ENCODE measurements at regions not wholly inside any gene's neighbourhood (a gene's known extent, or its start where the extent isn't known, plus 50 kb on each side); places are given as distances from the start of the nearest gene placed in this dataset.

DNA sequence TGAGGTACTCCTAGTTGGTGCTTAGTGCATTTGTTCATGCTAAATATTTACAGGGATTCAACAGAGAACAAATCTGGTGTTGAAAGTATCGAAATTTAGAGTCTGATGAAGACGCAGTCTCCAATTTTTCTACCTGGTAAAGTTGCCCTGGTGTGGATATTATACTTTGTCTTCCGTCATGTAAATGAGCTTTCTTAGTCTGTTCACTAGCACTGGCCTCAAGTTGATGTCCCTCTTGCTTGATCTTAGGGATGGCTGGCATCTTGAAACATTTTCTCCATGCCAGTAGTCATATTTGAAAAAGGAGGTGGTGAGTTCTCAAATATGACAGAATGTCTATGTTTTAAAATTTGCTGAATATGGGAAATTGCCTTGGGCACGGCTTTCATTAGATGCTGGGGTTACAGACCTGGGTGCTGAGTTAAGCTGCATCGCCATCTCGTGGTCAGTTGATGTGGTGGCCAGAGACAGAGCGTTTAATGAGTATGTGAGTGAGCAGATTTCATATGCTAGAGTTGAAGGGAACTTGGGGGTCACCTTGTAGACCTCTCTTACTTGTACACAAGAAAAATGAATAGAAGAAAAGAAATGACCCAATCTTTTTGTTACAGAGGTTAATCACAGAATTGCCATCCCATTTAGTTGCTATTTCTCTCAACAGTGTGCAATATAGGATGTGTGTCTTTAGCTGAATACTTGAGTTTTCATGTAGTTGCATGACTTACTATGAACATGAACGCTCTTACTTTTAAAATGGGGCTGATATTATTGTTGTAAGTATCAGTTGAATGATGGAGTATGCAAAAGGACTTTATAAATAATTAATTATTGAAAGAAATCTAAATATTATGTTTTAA is 172.8 kb upstream of the DCN start:
- DNase-seq (ENCODE audit: low spot score): peak; percentile 79

DNA sequence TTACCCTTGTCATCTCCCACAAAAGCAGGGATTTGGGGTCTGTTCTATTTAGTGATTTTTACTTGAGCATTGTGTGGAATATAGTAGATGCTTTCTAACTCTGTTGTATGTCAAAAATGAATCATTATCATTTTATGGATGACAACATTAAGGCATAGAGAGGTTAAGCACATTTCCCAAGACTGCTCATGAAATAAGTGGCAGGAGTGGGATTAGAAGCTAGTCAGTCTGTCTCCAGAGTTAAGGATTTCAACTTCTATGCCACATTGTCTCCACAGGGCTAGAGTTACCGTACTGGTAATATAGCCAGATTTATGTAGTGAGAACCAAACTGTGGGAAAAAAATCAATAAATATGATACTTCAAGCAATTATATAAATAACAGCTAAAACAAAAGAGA is 170.6 kb upstream of the DCN start:
- DNase-seq (ENCODE audit: low spot score): no peak

DNA sequence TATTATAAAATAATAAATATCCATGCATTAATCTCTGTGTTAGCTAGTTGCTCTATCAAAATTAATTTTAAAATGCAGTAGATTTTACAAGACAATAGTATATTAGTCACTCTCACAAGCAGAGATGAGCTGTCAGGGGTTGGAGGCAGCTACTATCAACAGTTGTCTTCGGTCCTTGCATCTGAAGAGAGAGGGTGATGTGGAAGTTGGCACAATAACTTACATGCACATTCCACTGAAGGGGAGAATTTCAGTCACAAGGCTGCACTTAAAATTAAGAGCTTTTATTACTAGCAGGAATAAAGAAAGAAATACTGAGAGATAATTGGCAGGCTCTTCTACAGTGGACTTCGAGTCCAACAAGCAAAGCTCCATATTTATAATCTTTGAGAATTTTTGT is 166.9 kb upstream of the DCN start:
- no peak for DNase-seq (ENCODE audit: low spot score)

DNA sequence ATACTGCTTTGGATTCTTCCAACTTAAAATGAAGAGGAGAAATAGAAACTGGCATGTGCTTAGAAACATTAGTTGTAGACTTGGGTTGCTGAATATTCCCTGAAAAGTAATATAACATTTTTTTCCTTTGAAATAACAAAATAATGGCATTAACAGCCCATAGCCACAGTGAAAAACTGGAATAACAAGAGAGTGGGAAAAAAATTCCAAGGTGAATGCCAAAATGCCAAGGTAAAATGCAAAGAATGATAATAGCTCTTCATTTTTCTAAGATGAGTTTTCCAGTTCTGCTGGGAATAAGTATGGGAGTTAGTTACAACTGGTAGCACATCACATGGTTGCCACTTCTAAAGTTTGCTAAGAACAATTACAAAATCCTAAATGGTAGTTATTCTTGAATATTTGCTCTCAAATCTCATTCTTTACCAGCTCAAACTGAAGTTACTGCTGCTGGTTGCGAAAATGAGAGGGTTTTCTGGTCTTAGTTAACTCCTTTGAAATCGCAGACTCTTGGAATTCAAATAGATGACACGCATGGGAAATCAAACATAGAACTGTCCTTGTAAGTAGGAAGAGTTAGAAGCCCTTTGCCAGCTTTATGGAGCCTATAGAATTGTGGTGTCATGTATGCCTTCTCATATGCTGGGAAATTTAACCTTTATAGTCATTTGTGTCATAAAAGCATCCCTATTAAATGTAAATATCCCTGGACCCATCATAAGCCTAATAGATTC is 165.0 kb upstream of the DCN start:
- DNase-seq (ENCODE audit: low spot score): no peak

DNA sequence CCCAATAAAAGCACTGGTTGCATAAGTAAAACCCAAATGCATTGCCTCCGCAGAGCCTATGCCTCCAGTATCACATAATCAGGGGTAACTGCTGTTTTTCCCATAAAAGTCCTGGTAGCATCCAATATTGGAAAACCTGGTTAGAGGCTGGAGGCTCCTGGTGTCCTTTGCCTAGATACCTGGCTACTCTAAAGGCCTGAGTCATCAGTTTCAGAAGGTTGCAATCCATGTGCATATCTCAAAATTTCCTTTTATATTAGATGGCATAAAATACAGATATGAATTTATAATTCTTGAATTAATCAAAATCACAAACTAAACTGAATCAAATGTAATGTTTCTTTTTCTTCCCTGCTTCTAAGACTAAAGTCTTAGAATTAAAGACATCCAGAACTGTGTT is 164.2 kb upstream of the DCN start:
- DNase-seq (ENCODE audit: low spot score): no peak

DNA sequence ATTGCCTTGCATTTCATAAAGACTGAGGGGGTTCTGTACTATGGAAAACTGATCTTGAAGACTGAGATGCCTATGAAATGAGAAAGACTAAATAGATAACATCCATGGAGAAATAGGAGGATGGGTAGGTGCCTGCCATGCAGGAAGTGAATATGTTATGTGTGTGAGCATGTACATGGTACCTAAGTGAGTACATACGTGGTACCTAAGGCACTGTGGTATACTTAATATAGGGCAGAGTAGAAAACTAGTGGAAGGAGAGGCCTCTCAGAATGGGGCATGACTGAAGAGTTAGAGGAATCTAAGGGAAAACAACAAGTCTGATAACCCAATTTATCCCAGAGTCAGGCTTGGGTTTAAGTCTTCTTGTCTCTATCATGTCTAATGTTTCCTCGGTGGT is 161.8 kb upstream of the DCN start:
- no peak for DNase-seq (ENCODE audit: low spot score)

DNA sequence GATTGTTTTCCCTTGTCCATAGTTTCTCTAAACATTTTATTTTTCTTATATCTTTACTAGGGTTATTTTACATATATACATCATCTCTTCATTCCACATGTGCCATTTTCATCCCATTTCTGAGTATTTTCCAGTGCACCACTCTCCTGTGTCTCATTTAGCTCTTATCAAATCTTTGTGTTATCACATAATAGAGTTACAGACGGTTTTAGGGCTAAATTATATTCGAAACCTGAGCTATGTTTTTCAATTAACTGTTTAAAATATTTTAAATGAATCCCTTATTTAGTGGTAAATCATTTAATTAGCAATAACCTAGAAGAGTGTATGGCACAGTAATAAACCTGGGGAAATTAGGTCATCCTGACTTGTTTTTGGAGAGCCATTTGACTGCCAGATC is 160.4 kb upstream of the DCN start:
- DNase-seq (ENCODE audit: low spot score): no peak

DNA sequence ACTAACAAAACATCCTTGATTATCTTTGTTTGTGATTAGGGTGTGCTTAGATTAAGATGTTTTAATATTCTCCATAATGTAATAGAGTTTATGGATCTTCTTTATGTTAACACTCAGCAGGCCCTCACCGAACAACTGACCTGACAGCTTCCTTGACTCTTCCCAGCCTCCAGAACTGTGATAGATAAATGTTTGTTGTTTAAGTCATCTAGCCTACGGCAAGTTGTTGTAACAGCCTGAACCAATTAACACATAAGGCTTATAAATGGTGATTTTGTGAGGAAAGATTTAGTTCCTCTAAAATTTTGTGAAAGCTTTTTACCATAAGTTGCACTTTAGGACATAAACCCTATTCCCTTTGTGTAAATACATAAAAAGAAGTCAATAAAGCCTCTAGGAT is 156.5 kb upstream of the DCN start:
- no peak for DNase-seq (ENCODE audit: low spot score)

DNA sequence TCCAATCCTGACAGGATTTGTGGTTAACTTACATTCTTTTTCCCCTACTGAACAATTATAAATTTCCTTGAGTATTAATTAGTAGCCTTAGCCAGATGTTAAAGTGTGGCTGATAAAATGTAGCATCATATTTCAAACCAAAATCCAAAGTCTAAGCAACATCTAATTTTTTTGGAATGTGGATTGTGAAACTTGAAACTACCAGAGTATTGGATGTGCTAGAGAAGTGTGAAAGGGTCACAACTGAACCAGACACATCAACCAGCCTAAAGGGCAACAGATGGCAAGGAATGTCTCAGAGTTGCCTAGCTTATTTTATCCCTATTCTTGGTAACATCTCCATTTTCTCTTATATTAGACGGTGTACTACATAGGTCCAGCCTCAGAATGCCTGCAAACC is 153.1 kb upstream of the DCN start:
- no peak for DNase-seq (ENCODE audit: low spot score)

DNA sequence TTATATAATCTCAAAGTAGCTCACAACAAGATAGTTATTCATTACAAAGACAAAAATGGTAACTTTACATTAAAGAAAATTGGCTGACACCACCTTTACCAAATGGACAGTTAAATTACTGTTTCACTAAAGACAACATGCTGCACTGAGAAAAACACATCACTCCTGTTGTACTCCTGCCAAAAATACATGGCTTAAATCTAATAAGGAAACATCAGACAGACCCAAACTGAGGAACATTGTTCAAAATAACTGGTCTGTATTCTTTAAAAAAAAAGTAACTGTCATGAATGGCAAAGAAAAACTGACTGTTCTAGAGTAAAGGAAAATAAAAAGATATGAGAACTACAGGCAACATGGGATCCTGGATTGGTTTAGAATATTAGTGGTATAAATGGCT is 151.3 kb upstream of the DCN start:
- DNase-seq (ENCODE audit: low spot score): no peak

DNA sequence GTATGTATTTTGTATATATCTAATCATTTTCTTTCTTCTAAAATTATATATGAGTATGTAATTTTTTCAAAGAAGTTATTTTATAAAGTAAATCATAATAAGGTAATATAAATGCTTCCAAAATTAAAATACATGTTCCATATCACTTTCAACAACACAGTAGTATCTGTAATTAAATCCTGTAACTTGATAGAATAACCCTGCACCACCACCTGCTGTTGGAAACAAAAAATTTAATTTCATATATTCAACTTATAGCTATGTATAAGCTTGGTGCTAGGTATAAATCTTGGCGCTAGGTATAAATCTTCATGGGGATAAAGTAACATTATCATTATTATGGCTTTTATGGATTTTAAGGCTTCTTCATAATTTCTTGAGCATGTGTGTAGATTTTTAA is 149.7 kb upstream of the DCN start:
- peak; percentile 14 for DNase-seq (ENCODE audit: low spot score)

DNA sequence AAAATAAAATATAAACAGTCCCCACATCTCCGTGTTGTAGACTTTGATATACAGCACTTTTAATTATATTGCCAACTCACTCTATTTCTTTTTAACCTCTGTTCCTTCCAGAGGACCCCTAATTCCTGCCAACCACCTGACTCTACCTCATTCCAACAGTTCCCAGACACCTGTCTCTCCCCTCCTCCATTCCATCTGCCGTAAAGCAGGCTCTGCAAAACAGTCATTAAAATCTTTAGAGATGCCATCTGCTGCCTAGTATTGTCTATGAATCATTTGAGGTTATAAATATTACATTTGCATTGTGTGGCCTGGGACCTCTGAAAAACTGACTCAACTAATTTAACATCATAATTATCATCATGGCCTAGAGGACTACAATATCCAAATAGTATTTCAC is 148.8 kb upstream of the DCN start:
- DNase-seq (ENCODE audit: low spot score): no peak

DNA sequence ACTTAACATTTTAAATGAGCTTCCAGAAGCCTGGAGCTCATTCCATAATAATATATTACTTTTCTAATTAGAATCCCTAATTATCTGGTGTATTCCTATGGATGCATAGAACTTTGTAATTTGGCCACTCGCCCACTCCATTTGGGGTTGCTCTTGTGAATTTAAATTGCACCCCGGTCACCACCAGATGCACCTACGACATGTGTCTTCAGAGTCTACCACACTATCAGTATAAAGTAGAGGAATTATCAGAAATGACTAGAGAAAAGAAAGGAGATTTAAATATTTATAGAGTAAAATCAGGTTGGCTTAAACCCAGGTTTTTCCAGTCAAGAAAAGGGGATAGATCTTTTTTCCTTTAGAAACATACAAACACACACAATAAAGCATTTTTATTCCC is 145.8 kb upstream of the DCN start:
- no peak for DNase-seq (ENCODE audit: low spot score)

DNA sequence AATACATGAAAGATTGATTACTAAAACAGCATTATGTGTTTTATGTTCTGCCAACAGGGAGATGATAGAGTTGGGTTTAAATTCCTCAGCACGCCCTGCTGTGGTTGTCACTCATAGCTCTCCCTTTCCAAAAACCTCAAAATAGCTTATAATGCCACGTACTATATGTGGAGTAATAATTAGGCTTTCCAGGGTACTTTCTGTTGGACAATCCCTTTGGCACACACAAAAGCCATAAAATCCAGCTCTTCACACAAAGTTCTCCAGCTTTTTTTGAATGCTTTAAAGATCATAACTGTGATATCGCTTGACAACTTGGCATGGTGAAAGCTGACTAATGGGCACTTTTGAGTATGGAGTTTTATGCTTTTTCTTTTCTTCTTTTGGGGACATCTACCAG is 145.3 kb upstream of the DCN start:
- no peak for DNase-seq (ENCODE audit: low spot score)

DNA sequence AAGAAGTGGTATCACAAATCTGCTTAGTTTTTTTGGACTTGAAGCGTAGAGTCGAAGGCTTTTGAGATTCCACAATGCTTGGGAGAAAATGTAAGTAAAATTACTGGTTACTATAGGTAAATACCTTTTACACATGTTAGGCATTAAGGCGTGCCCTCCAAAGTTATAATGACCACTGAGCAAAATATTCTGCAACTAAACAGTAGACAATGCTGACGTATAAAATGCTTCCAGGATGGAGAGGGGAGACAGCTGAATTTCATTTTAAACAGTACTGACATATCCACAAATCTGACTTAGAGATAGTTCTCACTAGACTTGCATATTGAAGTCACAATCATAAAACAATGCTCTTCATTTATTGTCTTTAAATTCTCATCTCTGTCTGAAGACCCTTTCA is 144.5 kb upstream of the DCN start:
- DNase-seq (ENCODE audit: low spot score): no peak

DNA sequence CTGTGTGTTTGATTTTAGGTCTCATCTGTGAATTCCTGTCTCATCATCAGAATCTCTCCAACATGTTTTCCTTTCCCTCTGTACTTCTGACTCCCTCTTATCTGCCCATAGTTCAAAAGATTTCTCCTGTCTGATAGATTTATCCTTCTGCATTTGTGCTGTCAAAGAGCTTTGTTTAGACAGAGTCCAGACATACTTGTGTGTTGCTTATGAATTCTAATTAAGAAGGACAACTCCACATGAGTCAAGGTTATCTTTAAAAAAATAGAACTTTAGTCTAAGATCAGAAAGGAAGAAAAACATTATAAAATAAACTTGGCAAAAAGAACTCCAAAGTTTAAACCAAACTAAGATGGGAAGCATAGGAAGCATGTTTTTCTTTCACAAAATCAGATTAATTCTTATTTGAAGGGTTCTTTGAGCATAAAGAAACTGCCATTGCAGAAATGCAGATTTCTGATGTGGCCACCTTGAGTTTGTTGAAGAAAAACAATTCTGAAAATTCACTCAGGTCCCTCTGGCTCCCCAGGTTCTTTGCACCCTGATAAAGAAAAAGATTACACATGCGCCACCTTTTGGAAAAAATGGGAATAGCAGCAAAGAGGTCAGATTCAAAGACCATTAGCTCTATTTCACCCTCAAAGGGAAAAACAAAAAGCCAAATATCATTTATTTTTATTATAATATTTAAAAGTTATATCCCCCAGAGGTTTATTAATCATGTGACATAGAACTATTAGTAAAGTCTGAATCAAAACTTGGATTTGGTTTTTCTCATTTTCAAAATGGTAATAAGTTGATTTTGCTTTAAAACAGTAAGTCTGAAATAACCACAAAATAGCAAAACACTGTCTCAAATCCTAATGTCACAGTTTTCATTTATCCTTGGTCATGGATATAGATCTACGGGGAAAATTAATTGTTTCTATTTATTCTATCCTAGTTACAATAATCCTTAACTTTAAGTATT is 143.7 kb upstream of the DCN start:
- DNase-seq (ENCODE audit: low spot score): peak; percentile 82

DNA sequence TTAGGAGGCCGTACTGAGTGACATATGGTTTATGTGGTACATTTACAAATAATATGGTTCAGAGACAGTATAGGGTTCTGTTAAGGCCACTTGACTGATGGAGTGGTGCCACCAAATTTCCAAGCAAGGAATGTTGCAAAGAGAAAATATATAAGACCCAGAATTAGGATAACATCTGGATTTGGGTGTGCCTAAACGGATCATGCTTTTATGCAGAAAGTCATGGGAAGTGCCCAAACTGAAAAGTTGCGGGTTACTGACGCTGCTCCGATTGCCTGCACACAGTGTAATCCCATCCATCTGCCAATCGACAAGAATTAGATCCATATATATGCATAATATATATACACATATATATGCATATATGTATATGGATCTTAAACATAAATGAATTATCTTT is 138.4 kb upstream of the DCN start:
- DNase-seq (ENCODE audit: low spot score): no peak

DNA sequence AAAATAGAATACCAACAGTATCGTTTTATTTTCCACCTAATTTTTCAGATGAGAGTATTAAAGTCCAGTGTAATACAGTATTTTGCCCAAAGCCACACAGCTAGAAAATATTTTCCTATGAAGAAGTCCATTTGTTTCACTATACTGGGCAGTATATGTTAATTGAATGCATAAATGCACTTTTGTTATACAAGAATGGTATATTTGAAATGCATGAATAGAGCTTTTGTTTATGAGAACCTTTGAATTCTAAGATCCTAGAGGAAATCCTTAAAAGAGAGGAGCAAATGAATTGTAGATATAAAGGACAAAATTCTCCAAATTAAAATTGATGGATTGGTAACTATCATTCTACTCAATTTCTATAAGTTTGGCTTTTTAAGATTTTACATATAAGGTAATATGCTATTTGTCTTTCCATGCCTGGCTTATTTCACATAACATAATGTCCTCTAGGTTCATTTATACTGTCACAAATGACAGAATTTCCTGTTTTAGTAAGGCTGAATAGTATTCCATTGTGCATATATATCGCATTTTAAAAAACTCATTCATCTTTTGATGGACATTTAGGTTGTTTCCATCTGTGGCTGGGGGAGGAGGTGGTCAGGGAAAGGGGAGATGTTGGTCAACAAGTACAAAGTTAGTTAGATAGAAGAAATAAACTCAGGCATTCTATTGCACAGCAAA is 136.6 kb upstream of the DCN start:
- DNase-seq (ENCODE audit: low spot score): no peak

DNA sequence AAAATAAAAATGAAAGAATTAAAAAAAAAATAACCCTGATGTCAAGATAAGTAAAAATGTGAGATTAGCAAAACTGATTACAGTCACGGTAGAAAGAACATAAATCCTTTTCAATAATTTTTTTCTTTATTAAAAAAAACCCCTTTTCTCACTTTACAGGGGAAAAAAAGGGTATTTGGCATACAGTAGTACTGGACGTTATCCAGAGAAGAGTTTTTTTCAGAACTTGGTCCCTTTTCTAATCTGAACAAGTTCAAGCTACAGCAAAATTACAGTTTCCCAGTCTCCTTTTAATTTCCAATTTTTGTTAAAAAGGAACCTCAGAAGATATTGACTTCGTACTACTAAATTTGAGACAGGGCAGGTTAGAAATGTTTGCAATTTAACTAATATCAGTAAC is 134.7 kb upstream of the DCN start:
- DNase-seq (ENCODE audit: low spot score): no peak

DNA sequence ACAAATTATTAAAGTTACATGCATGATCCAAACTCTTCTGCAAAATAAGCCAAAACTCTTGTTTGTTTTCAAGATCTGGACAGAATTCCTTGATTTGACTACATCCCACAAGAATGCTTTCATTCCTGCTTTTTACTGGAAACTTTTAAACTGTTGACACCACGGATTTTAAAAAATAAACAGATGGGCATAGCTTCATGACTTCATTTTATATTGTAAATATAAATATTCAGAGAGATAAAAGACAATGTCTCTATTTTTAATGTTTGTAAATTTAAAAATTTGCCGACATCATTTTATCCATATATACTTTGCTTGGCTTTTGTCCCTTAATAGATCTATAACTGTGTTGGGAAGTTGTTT is 134.3 kb upstream of the DCN start:
- DNase-seq (ENCODE audit: low spot score): no peak

DNA sequence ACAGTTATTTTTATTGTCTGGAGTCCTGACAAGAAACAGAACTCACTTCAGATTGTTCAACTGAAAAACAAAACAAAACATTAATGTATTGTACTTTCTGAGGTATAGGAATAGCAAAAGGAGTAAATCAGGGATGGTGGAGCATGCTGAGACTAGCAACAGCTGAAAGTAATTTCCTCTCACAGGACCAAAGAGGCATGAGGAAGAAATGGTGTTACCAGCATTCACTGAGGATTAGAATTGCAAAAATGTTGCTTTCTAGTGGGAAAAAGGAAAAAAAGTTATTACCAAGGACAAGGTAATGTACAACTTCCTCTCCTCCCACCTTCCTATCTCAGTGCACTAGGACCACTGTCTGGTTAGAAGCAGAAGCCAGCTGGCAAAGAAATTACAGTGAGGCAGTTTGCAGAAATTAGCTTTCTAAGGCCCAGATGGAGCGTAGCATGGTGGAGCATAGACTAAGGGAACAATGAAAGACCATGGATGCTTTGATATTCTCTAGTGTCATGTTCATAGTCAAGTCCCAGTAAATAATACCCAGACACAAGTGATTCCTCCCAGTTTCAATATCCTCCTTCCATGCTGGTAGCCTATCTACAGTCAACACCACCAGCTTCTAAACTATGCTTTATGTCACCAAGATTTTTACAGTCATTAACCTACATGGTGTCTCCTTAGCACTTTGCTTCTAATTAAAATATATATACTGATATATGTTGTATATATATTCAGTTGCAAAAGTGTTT is 133.7 kb upstream of the DCN start:
- DNase-seq (ENCODE audit: low spot score): no peak

Data from NAMALWA (cell line).